B cell (primary cell): ENCODE measurements at regions not wholly inside any gene's neighbourhood (a gene's known extent, or its start where the extent isn't known, plus 50 kb on each side); places are given as distances from the start of the nearest gene placed in this dataset.

ENCODE experiments used
- ATAC-seq: fragments of 200-7000 bp; cut with Tn5 transposase; one replicate; pipeline ENCODE4 v1.10.0; 2021; ENCODE audit warnings: low read depth, mild to moderate bottlenecking, moderate number of reproducible peaks, moderate library complexity
- CTCF ChIA-PET: fragments of 350-600 bp; sonication (Branson Sonifier 250); formaldehyde crosslinking; loops from one replicate; lab custom pipeline; 2021; ENCODE audit warnings: antibody characterized with exemption, inconsistent platforms; lab: Charles Lee
- POLR2A ChIA-PET: fragments of 350-600 bp; sonication (Branson Sonifier 250); formaldehyde crosslinking; loops from one replicate; lab custom pipeline; 2021; ENCODE audit warnings: antibody characterized with exemption; lab: Charles Lee
- DNase-seq: peaks from one replicate; pipeline ENCODE4 v3.0.0; 2013
- H2AFZ ChIP-seq: 2 replicates; pipeline ENCODE4 v1.6.1; 2012; ENCODE audit warnings: mild to moderate bottlenecking, low read depth, low read length; ENCODE audit not compliant: insufficient read depth, poor library complexity, severe bottlenecking
- H3K27ac ChIP-seq, 2 donors: 1 replicate in 1 of 2; 2 replicates in 1 of 2; pipeline ENCODE4 v1.5.1; 2012 to 2013; ENCODE audit warnings: low read length in 2 of 2, mild to moderate bottlenecking in 2 of 2, moderate library complexity in 1 of 2
- H3K27me3 ChIP-seq, 4 experiments: fragments of 200-600 bp in 1 of 4; sonication (generic) in 1 of 4; replicated peaks in 1 of 4; 1 replicate in 2 of 4; 2 replicates in 2 of 4; pipeline versions ENCODE4 v1.6.1 to v1.7.0; 2013 to 2016; ENCODE audit warnings: low read length in 3 of 4, mild to moderate bottlenecking in 2 of 4, mixed read lengths in 1 of 4, moderate library complexity in 1 of 4; ENCODE audit not compliant: insufficient read depth in 4 of 4, control insufficient read depth in 3 of 4; ENCODE audit errors: control extremely low read depth in 1 of 4
- H3K36me3 ChIP-seq, 2 experiments: replicated peaks in 1 of 2; 1 replicate in 1 of 2; 2 replicates in 1 of 2; pipeline versions ENCODE4 v1.6.1 to v1.7.1; 2013; ENCODE audit warnings: low read length in 1 of 2; ENCODE audit not compliant: insufficient read depth in 2 of 2, control insufficient read depth in 1 of 2; ENCODE audit errors: control extremely low read depth in 1 of 2, extremely low read depth in 1 of 2
- H3K4me1 ChIP-seq, 2 donors: fragments of 200-600 bp in 1 of 2; sonication (generic) in 1 of 2; 1 replicate in 1 of 2; 2 replicates in 1 of 2; pipeline versions ENCODE4 v1.5.1 to v1.6.1; 2013 to 2017; ENCODE audit warnings: low read length in 2 of 2; ENCODE audit not compliant: control insufficient read depth in 2 of 2, insufficient read depth in 2 of 2
- H3K4me2 ChIP-seq: replicated peaks from 2 replicates; pipeline ENCODE3; 2012; ENCODE audit warnings: mild to moderate bottlenecking, low read depth, low read length; ENCODE audit not compliant: poor library complexity, severe bottlenecking
- H3K4me3 ChIP-seq, 5 experiments: fragments of 200-600 bp in 1 of 5; sonication (generic) in 1 of 5; 1 replicate in 3 of 5; 2 replicates in 2 of 5; pipeline versions ENCODE4 v1.5.1 to v1.7.0; 2011 to 2016; ENCODE audit warnings: low read length in 4 of 5, mild to moderate bottlenecking in 4 of 5, low read depth in 2 of 5, control low read depth in 1 of 5, moderate library complexity in 1 of 5; ENCODE audit not compliant: insufficient read depth in 1 of 5; ENCODE audit errors: control extremely low read depth in 1 of 5, extremely low read depth in 1 of 5
- H3K79me2 ChIP-seq: fragments of 200-600 bp; sonication (generic); one replicate; pipeline ENCODE4 v1.6.0; 2016; ENCODE audit warnings: low read length; ENCODE audit not compliant: control insufficient read depth, insufficient read depth
- H3K9ac ChIP-seq: fragments of 200-600 bp; sonication (generic); 2 replicates; pipeline ENCODE4 v1.6.1; 2017; ENCODE audit warnings: mild to moderate bottlenecking, low read length, moderate library complexity
- H3K9me3 ChIP-seq, 3 donors: one replicate each; pipeline versions ENCODE4 v1.6.1 to v1.7.1; 2013; ENCODE audit warnings: low read length in 2 of 3; ENCODE audit not compliant: control insufficient read depth in 2 of 3, insufficient read depth in 1 of 3; ENCODE audit errors: control extremely low read depth in 1 of 3
- H4K20me1 ChIP-seq: 2 replicates; pipeline ENCODE4 v1.6.0; 2012; ENCODE audit warnings: mild to moderate bottlenecking, low read length; ENCODE audit not compliant: insufficient read depth, control insufficient read depth, poor library complexity, severe bottlenecking
- H3K27ac Mint-ChIP-seq: one replicate; pipeline ENCODE4 v1.8.0; 2021; ENCODE audit warnings: mixed read lengths
- H3K27me3 Mint-ChIP-seq: one replicate; pipeline ENCODE4 v1.8.0; 2021; ENCODE audit warnings: mixed read lengths
- H3K4me1 Mint-ChIP-seq: one replicate; pipeline ENCODE4 v1.8.0; 2021; ENCODE audit warnings: mixed read lengths
- H3K4me3 Mint-ChIP-seq: one replicate; pipeline ENCODE4 v1.8.0; 2021; ENCODE audit warnings: mixed read lengths
- H3K9me3 Mint-ChIP-seq: one replicate; pipeline ENCODE4 v1.8.0; 2022; ENCODE audit warnings: mixed read lengths; ENCODE audit not compliant: insufficient read depth
- CTCF ChIP-seq: fragments of 200-600 bp; IDR thresholded peaks from one replicate; pipeline ENCODE4 v1.8.0; 2022; ENCODE audit warnings: antibody characterized with exemption, mild to moderate bottlenecking
- EZH2 ChIP-seq: IDR thresholded peaks from 2 replicates; pipeline ENCODE4 v1.6.1; 2012; ENCODE audit warnings: borderline replicate concordance, low read depth, mild to moderate bottlenecking, moderate library complexity, low read length; ENCODE audit not compliant: insufficient read depth, poor library complexity, severe bottlenecking
- WGBS: methylation state at CpG from one replicate; pipeline ENCODE4 v1.1.5; 2013; ENCODE audit warnings: missing lambda C conversion rate; ENCODE audit not compliant: insufficient coverage; 5-methylcytosine and 5-hydroxymethylcytosine counted together
- intact Hi-C: fragments of 100-400 bp; cut with micrococcal nuclease; formaldehyde crosslinking; loops from one replicate; pipeline ENCODE4 v1.10.0; 2022

GRCh38 chr4:32544846-32545245 lies 1824.7 kb downstream of the PCDH7 start:
- Histone ChIP-seq H3K4me1 (no peaks in the 10 kb centered on the region), H3K79me2 (no peaks in the 10 kb centered on the region), H3K4me3 (no peak overlapping the region), H3K27ac (no peak overlapping the region), H3K36me3 (no peaks in the 10 kb centered on the region), H3K27me3 (no peaks in the 10 kb centered on the region), H3K4me2 (no peak overlapping the region), H3K9me3 (peaks cover 0 to 7% (median 0%) of the 10 kb centered on the region in 3 donors), H4K20me1 (no peaks in the 10 kb centered on the region), H2AFZ (no peak overlapping the region), H3K9ac (no peak overlapping the region)
- intact Hi-C loops: no loop called here
- Mint-ChIP-seq H3K9me3 (no peaks in the 10 kb centered on the region), H3K27ac (no peak overlapping the region), H3K4me3 (no peak overlapping the region), H3K4me1 (no peaks in the 10 kb centered on the region), H3K27me3 (no peaks in the 10 kb centered on the region)
- no peak for TF ChIP-seq EZH2
- no peak for TF ChIP-seq CTCF
- ChIA-PET POLR2A (no interaction called here), CTCF (no interaction called here)
- DNase-seq (no peak), ATAC-seq (no peak)
- WGBS: 33% methylated on average over 1 of the region's 3 CpGs

- H3K27ac Mint-ChIP-seq: no peak overlapping the region
- TF ChIP-seq CTCF: no peak
- no peak for TF ChIP-seq EZH2
Measured at GRCh38 chr4:32551943-32552342, 1831.8 kb downstream of the PCDH7 start.

More at GRCh38 chr4:32551943-32552342, 1831.8 kb downstream of the PCDH7 start:
- Histone ChIP-seq H3K27me3 (no peaks in the 10 kb centered on the region), H3K4me1 (no peaks in the 10 kb centered on the region), H3K4me2 (no peak overlapping the region), H3K4me3 (no peak overlapping the region), H3K79me2 (no peaks in the 10 kb centered on the region), H3K36me3 (no peaks in the 10 kb centered on the region), H2AFZ (no peak overlapping the region), H4K20me1 (no peaks in the 10 kb centered on the region), H3K9me3 (no peaks in the 10 kb centered on the region), H3K27ac (no peak overlapping the region), H3K9ac (no peak overlapping the region)
- no peaks in the 10 kb centered on the region for H3K9me3 Mint-ChIP-seq
- CTCF ChIA-PET: no interaction called here
- DNase-seq: no peak
- no peaks in the 10 kb centered on the region for H3K27me3 Mint-ChIP-seq
- ATAC-seq: no peak
- H3K4me1 Mint-ChIP-seq: no peaks in the 10 kb centered on the region
- intact Hi-C loops: no loop called here
- H3K4me3 Mint-ChIP-seq: no peak overlapping the region
- POLR2A ChIA-PET: no interaction called here
